ENCODE measurements at regions not wholly inside any gene's neighbourhood (a gene's known extent, or its start where the extent isn't known, plus 50 kb on each side); places are given as distances from the start of the nearest gene placed in this dataset.

DNA sequence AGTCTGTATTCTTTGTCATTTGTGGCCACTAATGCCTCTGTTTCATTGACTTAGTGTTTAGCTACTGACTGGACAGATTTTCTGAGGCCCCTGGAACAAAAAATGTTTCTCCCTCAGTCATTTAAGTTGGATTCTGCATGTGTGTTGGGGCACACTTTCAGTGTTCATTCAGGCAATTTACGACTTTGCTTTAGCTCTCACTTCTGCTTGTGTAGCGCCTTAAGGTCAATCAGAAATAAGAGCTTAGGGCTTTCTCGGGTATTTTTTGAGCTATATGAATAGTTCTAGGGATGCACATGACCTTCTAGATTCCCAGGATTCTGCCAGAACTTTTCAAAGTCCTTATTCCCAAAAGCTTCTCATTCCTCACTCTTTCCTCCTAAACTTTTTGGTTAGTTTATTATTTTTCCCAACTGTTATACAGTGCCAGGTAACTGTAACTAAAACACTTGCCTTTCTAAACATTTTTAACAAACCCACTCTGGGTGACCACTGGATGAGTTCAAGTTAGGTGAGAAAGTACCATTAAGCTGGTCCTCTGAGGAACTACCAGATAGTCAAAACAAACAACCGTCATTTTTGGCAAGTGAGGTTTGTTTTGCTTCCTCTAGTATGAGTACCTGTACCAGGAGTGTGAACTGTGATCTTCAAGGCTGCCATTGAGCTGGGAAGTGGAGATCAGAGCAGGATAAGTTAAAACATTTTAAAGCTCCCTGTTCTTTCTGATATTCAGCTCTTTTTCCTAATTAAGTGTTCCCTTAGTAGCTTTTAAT, 571.3 kb upstream of the TLE4 start:
- no peak for TF ChIP-seq CTCF (conservative IDR thresholded peaks at IDR 0.05; ENCODE audit: low read depth, low read length)
- DNase-seq (ENCODE audit: low read depth): no peak
- H3K4me3 ChIP-seq (ENCODE audit: low read depth, low read length): no peak overlapping the region

GRCh38 chr9:79001012-79001411, 570.8 kb upstream of the TLE4 start:
- DNase-seq (ENCODE audit: low read depth): no peak
- no peak overlapping the region for H3K4me3 ChIP-seq (ENCODE audit: low read depth, low read length)
- no peak for TF ChIP-seq CTCF (conservative IDR thresholded peaks at IDR 0.05; ENCODE audit: low read depth, low read length)

DNA sequence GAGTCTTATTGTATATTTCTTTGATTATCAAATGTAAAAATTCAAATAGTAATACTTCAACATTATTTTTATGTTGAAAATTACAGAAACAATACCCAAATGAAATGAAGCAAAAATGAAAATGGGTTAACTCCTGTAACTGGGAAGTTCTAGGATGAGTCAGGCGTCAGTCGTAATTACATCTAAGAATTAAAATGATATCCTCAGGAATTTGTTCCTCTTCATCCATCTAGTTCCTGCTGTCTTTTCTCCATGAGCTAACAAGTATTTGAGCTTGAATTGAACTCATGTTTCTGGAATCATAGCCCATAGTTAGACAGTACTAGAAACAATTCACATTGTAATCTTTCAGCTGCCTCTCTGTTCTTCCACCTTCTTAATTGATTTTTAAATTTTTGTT, 568.3 kb upstream of the TLE4 start:
- no peak overlapping the region for H3K4me3 ChIP-seq (ENCODE audit: low read depth, low read length)
- DNase-seq (ENCODE audit: low read depth): no peak
- no peak for TF ChIP-seq CTCF (conservative IDR thresholded peaks at IDR 0.05; ENCODE audit: low read depth, low read length)

GRCh38 chr9:79004032-79004431, 567.7 kb upstream of the TLE4 start:
- no peak for TF ChIP-seq CTCF (conservative IDR thresholded peaks at IDR 0.05; ENCODE audit: low read depth, low read length)
- no peak overlapping the region for H3K4me3 ChIP-seq (ENCODE audit: low read depth, low read length)
- DNase-seq (ENCODE audit: low read depth): no peak

DNA sequence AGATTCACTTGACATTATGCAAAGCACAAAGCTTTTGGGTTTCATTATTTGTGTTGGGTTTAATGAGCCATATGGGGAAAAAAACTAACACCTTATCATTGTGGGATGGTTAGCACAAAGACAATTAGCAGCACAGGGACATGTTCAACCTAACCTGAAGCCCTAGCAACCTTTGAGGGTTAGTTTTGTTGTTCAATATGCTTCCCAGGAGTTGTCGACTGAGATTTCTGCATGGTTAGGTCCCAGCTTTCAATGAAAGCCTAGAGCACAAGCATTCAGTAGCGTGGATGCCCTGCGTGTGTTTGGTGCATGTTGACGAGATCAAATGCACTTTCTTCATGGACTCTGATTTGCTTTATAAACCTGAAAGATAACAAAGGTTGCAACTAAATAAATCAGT, 565.2 kb upstream of the TLE4 start:
- H3K4me3 ChIP-seq (ENCODE audit: low read depth, low read length): no peak overlapping the region
- TF ChIP-seq CTCF (conservative IDR thresholded peaks at IDR 0.05; ENCODE audit: low read depth, low read length): no peak
- DNase-seq (ENCODE audit: low read depth): no peak

GRCh38 chr9:79007701-79008483, 563.9 kb upstream of the TLE4 start:
- TF ChIP-seq CTCF (conservative IDR thresholded peaks at IDR 0.05; ENCODE audit: low read depth, low read length): no peak
- DNase-seq (ENCODE audit: low read depth): no peak
- H3K4me3 ChIP-seq (ENCODE audit: low read depth, low read length): no peak overlapping the region
